Muscle layer of colon (tissue), 2 donors: ENCODE measurements at regions not wholly inside any gene's neighbourhood (a gene's known extent, or its start where the extent isn't known, plus 50 kb on each side); places are given as distances from the start of the nearest gene placed in this dataset.

Experiments used
- H3K27ac ChIP-seq: one replicate; pipeline ENCODE4 v1.7.0; 2013; ENCODE audit warnings: low read depth, mild to moderate bottlenecking, low read length, moderate library complexity
- H3K27me3 ChIP-seq, 2 donors: one replicate each; pipeline ENCODE4 v1.7.0; 2013; ENCODE audit warnings: low read length in 2 of 2, mild to moderate bottlenecking in 2 of 2; ENCODE audit not compliant: insufficient read depth in 2 of 2, control insufficient read depth in 1 of 2
- H3K36me3 ChIP-seq: one replicate; pipeline ENCODE4 v1.7.0; 2013; ENCODE audit warnings: mild to moderate bottlenecking, low read length; ENCODE audit not compliant: insufficient read depth
- H3K4me1 ChIP-seq: one replicate; pipeline ENCODE4 v1.7.0; 2013; ENCODE audit warnings: mild to moderate bottlenecking, low read length; ENCODE audit not compliant: insufficient read depth
- H3K4me3 ChIP-seq, 2 donors: one replicate each; pipeline ENCODE4 v1.7.0; 2013; ENCODE audit warnings: low read length in 2 of 2, low read depth in 1 of 2, mild to moderate bottlenecking in 1 of 2, moderate library complexity in 1 of 2
- H3K9ac ChIP-seq: one replicate; pipeline ENCODE4 v1.7.0; 2013; ENCODE audit warnings: low read length
- H3K9me3 ChIP-seq: one replicate; pipeline ENCODE4 v1.7.0; 2013; ENCODE audit warnings: mild to moderate bottlenecking, low read length
- donor health status: abdominal sarcoma.
- donor health status: Adenocarcinoma of cecum.

- Histone ChIP-seq H3K36me3 (no peaks in the 10 kb centered on the region), H3K9me3 (peaks cover 5% of the 10 kb centered on the region), H3K4me3 (no peak overlapping the region), H3K4me1 (no peaks in the 10 kb centered on the region), H3K9ac (no peak overlapping the region), H3K27ac (no peak overlapping the region), H3K27me3 (no peaks in the 10 kb centered on the region)
Observed at GRCh38 chr11:116110802-116111201, 606.6 kb upstream of the CADM1 start.

- no peak overlapping the region for H3K9ac ChIP-seq
- H3K27ac ChIP-seq = no peak overlapping the region
- no peaks in the 10 kb centered on the region for H3K27me3 ChIP-seq
- no peak overlapping the region for H3K4me3 ChIP-seq
- no peaks in the 10 kb centered on the region for H3K36me3 ChIP-seq
- peaks cover 5% of the 10 kb centered on the region for H3K9me3 ChIP-seq
- H3K4me1 ChIP-seq = no peaks in the 10 kb centered on the region
Observed at GRCh38 chr11:116110356-116110755, 606.1 kb upstream of the CADM1 start.

- Histone ChIP-seq H3K27me3 (no peaks in the 10 kb centered on the region), H3K36me3 (no peaks in the 10 kb centered on the region), H3K9ac (no peak overlapping the region), H3K9me3 (peaks cover 5% of the 10 kb centered on the region), H3K4me1 (no peaks in the 10 kb centered on the region), H3K27ac (no peak overlapping the region), H3K4me3 (no peak overlapping the region)
Observed at GRCh38 chr11:116109228-116109627, 605.0 kb upstream of the CADM1 start.

GRCh38 chr11:116108161-116108560 is 603.9 kb upstream of the CADM1 start:
- Histone ChIP-seq H3K36me3 (no peaks in the 10 kb centered on the region), H3K9ac (no peak overlapping the region), H3K27me3 (no peaks in the 10 kb centered on the region), H3K9me3 (no peaks in the 10 kb centered on the region), H3K27ac (no peak overlapping the region), H3K4me3 (no peak overlapping the region), H3K4me1 (no peaks in the 10 kb centered on the region)

- no peak overlapping the region for H3K9ac ChIP-seq
- H3K27me3 ChIP-seq = no peaks in the 10 kb centered on the region
- H3K27ac ChIP-seq = no peak overlapping the region
- H3K4me1 ChIP-seq = no peaks in the 10 kb centered on the region
- no peak overlapping the region for H3K4me3 ChIP-seq
- no peaks in the 10 kb centered on the region for H3K9me3 ChIP-seq
- H3K36me3 ChIP-seq = no peaks in the 10 kb centered on the region
Observed at GRCh38 chr11:116107229-116107628, 603.0 kb upstream of the CADM1 start.

GRCh38 chr11:116104498-116105174 is 600.4 kb upstream of the CADM1 start:
- H3K9ac ChIP-seq = no peak overlapping the region
- no peaks in the 10 kb centered on the region for H3K27me3 ChIP-seq
- no peaks in the 10 kb centered on the region for H3K36me3 ChIP-seq
- no peak overlapping the region for H3K4me3 ChIP-seq
- no peaks in the 10 kb centered on the region for H3K9me3 ChIP-seq
- H3K27ac ChIP-seq = no peak overlapping the region
- no peaks in the 10 kb centered on the region for H3K4me1 ChIP-seq

GRCh38 chr11:116101902-116102301 is 597.7 kb upstream of the CADM1 start:
- H3K4me3 ChIP-seq = no peak overlapping the region
- H3K9me3 ChIP-seq = no peaks in the 10 kb centered on the region
- H3K9ac ChIP-seq = no peak overlapping the region
- H3K4me1 ChIP-seq = no peaks in the 10 kb centered on the region
- no peaks in the 10 kb centered on the region for H3K27me3 ChIP-seq
- no peak overlapping the region for H3K27ac ChIP-seq
- H3K36me3 ChIP-seq = no peaks in the 10 kb centered on the region

GRCh38 chr11:116100016-116100415 is 595.8 kb upstream of the CADM1 start:
- no peaks in the 10 kb centered on the region for H3K9me3 ChIP-seq
- H3K4me3 ChIP-seq = no peak overlapping the region
- no peaks in the 10 kb centered on the region for H3K4me1 ChIP-seq
- H3K27ac ChIP-seq = no peak overlapping the region
- no peak overlapping the region for H3K9ac ChIP-seq
- no peaks in the 10 kb centered on the region for H3K27me3 ChIP-seq
- H3K36me3 ChIP-seq = no peaks in the 10 kb centered on the region

GRCh38 chr11:116099541-116099940 is 595.3 kb upstream of the CADM1 start:
- Histone ChIP-seq H3K36me3 (no peaks in the 10 kb centered on the region), H3K9ac (no peak overlapping the region), H3K9me3 (no peaks in the 10 kb centered on the region), H3K4me3 (no peak overlapping the region), H3K27ac (no peak overlapping the region), H3K4me1 (no peaks in the 10 kb centered on the region), H3K27me3 (no peaks in the 10 kb centered on the region)

GRCh38 chr11:116096272-116096995 is 592.2 kb upstream of the CADM1 start:
- no peak overlapping the region for H3K4me3 ChIP-seq
- H3K27ac ChIP-seq = no peak overlapping the region
- no peaks in the 10 kb centered on the region for H3K27me3 ChIP-seq
- no peaks in the 10 kb centered on the region for H3K4me1 ChIP-seq
- no peaks in the 10 kb centered on the region for H3K9me3 ChIP-seq
- H3K9ac ChIP-seq = no peak overlapping the region
- H3K36me3 ChIP-seq = no peaks in the 10 kb centered on the region

- Histone ChIP-seq H3K36me3 (no peaks in the 10 kb centered on the region), H3K27me3 (no peaks in the 10 kb centered on the region), H3K9me3 (no peaks in the 10 kb centered on the region), H3K9ac (no peak overlapping the region), H3K4me3 (no peak overlapping the region), H3K27ac (no peak overlapping the region), H3K4me1 (no peaks in the 10 kb centered on the region)
Observed at GRCh38 chr11:116093481-116094270, 589.5 kb upstream of the CADM1 start.
